CD4-positive, alpha-beta memory T cell (primary cell): ENCODE measurements at regions not wholly inside any gene's neighbourhood (a gene's known extent, or its start where the extent isn't known, plus 50 kb on each side); places are given as distances from the start of the nearest gene placed in this dataset.
"Not testable (repeated sequence)": the region's sequence is repeated elsewhere in the genome, so short reads cannot be mapped to it uniquely, and the experiment has no call there.

ENCODE experiments used
- CTCF ChIA-PET: fragments of 350-600 bp; sonication (Branson Sonifier 250); formaldehyde crosslinking; loops from one replicate; lab custom pipeline; 2021; ENCODE audit warnings: inconsistent platforms; ENCODE audit not compliant: partially characterized antibody; lab: Charles Lee
- POLR2A ChIA-PET: fragments of 350-600 bp; sonication (Branson Sonifier 250); formaldehyde crosslinking; loops from one replicate; lab custom pipeline; 2021; ENCODE audit not compliant: partially characterized antibody; lab: Charles Lee
- DNase-seq, 5 donors: peaks; one replicate each; pipeline versions ENCODE4 v3.0.0 to v3.0.0-alpha.2; 2020 to 2022; ENCODE audit warnings: mixed read lengths in 1 of 5
- H3K27ac ChIP-seq: one replicate; pipeline ENCODE4 v1.7.0; 2013; ENCODE audit warnings: low read depth, low read length
- H3K27me3 ChIP-seq: 2 replicates; pipeline ENCODE4 v1.7.0; 2013; ENCODE audit warnings: mild to moderate bottlenecking, low read length, moderate library complexity; ENCODE audit not compliant: insufficient read depth
- H3K36me3 ChIP-seq: 2 replicates; pipeline ENCODE4 v1.7.0; 2013; ENCODE audit warnings: mild to moderate bottlenecking, low read length, moderate library complexity; ENCODE audit not compliant: insufficient read depth
- H3K4me1 ChIP-seq: 2 replicates; pipeline ENCODE4 v1.7.0; 2013; ENCODE audit warnings: mild to moderate bottlenecking, low read length, moderate library complexity; ENCODE audit not compliant: insufficient read depth
- H3K4me3 ChIP-seq, 2 donors: one replicate each; pipeline ENCODE4 v1.7.0; 2013; ENCODE audit warnings: low read length in 2 of 2, mild to moderate bottlenecking in 1 of 2
- H3K9me3 ChIP-seq, 2 donors: one replicate each; pipeline ENCODE4 v1.7.0; 2013; ENCODE audit warnings: low read length in 2 of 2, control low read depth in 1 of 2; ENCODE audit not compliant: control insufficient read depth in 1 of 2
- H3K27ac Mint-ChIP-seq, 7 donors: one replicate each; pipeline ENCODE4 v1.8.0; 2020 to 2021; ENCODE audit warnings: mixed read lengths in 7 of 7, mild to moderate bottlenecking in 6 of 7, inconsistent platforms in 3 of 7, moderate library complexity in 3 of 7
- H3K27me3 Mint-ChIP-seq, 2 donors: one replicate each; pipeline ENCODE4 v1.8.0; 2020 to 2021; ENCODE audit warnings: mixed read lengths in 2 of 2
- H3K36me3 Mint-ChIP-seq, 2 donors: one replicate each; pipeline ENCODE4 v1.8.0; 2020 to 2021; ENCODE audit warnings: mixed read lengths in 2 of 2, inconsistent platforms in 1 of 2, mild to moderate bottlenecking in 1 of 2
- H3K4me1 Mint-ChIP-seq, 4 donors: one replicate each; pipeline ENCODE4 v1.8.0; 2020 to 2021; ENCODE audit warnings: mixed read lengths in 4 of 4, mild to moderate bottlenecking in 1 of 4
- H3K4me3 Mint-ChIP-seq, 8 donors: one replicate each; pipeline ENCODE4 v1.8.0; 2020 to 2021; ENCODE audit warnings: mixed read lengths in 8 of 8, mild to moderate bottlenecking in 7 of 8, moderate library complexity in 6 of 8, inconsistent platforms in 3 of 8
- H3K9me3 Mint-ChIP-seq, 8 donors: one replicate each; pipeline ENCODE4 v1.8.0; 2020 to 2021; ENCODE audit warnings: mixed read lengths in 8 of 8, mild to moderate bottlenecking in 5 of 8, inconsistent platforms in 3 of 8, moderate library complexity in 1 of 8
- intact Hi-C: fragments of 100-400 bp; cut with micrococcal nuclease; formaldehyde crosslinking; loops from one replicate; pipeline ENCODE4 v1.15.1; 2023

- DNase-seq = no peak
- no peaks in the 10 kb centered on the region for H3K4me1 Mint-ChIP-seq
- no peaks in the 10 kb centered on the region for H3K36me3 ChIP-seq
These were observed 541.6 kb upstream of the NRP1 start for GRCh38 chr10:33875924-33876583.

GRCh38 chr10:33871061-33871956 is 536.8 kb upstream of the NRP1 start:
- H3K27ac Mint-ChIP-seq = no peak overlapping the region
- Histone ChIP-seq H3K9me3 (no peaks in the 10 kb centered on the region), H3K27me3 (no peaks in the 10 kb centered on the region), H3K4me3 (no peak overlapping the region), H3K27ac (no peak overlapping the region), H3K4me1 (no peaks in the 10 kb centered on the region), H3K36me3 (no peaks in the 10 kb centered on the region)
- ChIA-PET CTCF (no interaction called here), POLR2A (no interaction called here)
- intact Hi-C loops = no loop called here
- H3K4me1 Mint-ChIP-seq = no peaks in the 10 kb centered on the region
- no peak overlapping the region for H3K4me3 Mint-ChIP-seq
- H3K9me3 Mint-ChIP-seq = peaks cover 0 to 3% (median 0%) of the 10 kb centered on the region in 8 donors
- peaks cover 6 to 10% of the 10 kb centered on the region in 2 donors for H3K27me3 Mint-ChIP-seq
- no peaks in the 10 kb centered on the region for H3K36me3 Mint-ChIP-seq
- no peak for DNase-seq

More at GRCh38 chr10:33875924-33876583, 541.6 kb upstream of the NRP1 start:
- H3K9me3 ChIP-seq = no peaks in the 10 kb centered on the region
- intact Hi-C loops = no loop called here
- ChIA-PET POLR2A (no interaction called here), CTCF (no interaction called here)
- Mint-ChIP-seq H3K9me3 (peaks cover 0 to 3% (median 0%) of the 10 kb centered on the region in 8 donors), H3K4me3 (no peak overlapping the region), H3K36me3 (no peaks in the 10 kb centered on the region), H3K27ac (no peak overlapping the region), H3K27me3 (peaks cover 2 to 5% of the 10 kb centered on the region in 2 donors)
- no peaks in the 10 kb centered on the region for H3K4me1 ChIP-seq
- no peak overlapping the region for H3K4me3 ChIP-seq
- H3K27me3 ChIP-seq = no peaks in the 10 kb centered on the region
- no peak overlapping the region for H3K27ac ChIP-seq

GRCh38 chr10:33869481-33869880 is 535.0 kb upstream of the NRP1 start:
- no peaks in the 10 kb centered on the region for H3K4me1 Mint-ChIP-seq

GRCh38 chr10:33869028-33869427 is 534.6 kb upstream of the NRP1 start:
- Mint-ChIP-seq H3K36me3 (no peaks in the 10 kb centered on the region), H3K27me3 (peaks cover 8 to 11% of the 10 kb centered on the region in 2 donors), H3K4me1 (no peaks in the 10 kb centered on the region), H3K4me3 (no peak overlapping the region), H3K9me3 (peaks cover 0 to 3% (median 0%) of the 10 kb centered on the region in 8 donors), H3K27ac (no peak overlapping the region)
- Histone ChIP-seq H3K4me3 (no peak overlapping the region), H3K4me1 (no peaks in the 10 kb centered on the region), H3K9me3 (no peaks in the 10 kb centered on the region), H3K27me3 (no peaks in the 10 kb centered on the region), H3K27ac (no peak overlapping the region), H3K36me3 (no peaks in the 10 kb centered on the region)
- POLR2A ChIA-PET = no interaction called here
- no peak for DNase-seq
- intact Hi-C loops = no loop called here
- CTCF ChIA-PET = no interaction called here

More at GRCh38 chr10:33869481-33869880, 535.0 kb upstream of the NRP1 start:
- Mint-ChIP-seq H3K27me3 (peaks cover 8 to 11% of the 10 kb centered on the region in 2 donors), H3K9me3 (peaks cover 0 to 3% (median 0%) of the 10 kb centered on the region in 8 donors), H3K36me3 (no peaks in the 10 kb centered on the region), H3K4me3 (peak overlapping the region in 1 of 8 donors; percentile 47), H3K27ac (no peak overlapping the region)
- intact Hi-C loops = no loop called here
- POLR2A ChIA-PET = no interaction called here
- H3K4me3 ChIP-seq = no peak overlapping the region
- no peak overlapping the region for H3K27ac ChIP-seq
- H3K9me3 ChIP-seq = no peaks in the 10 kb centered on the region
- H3K36me3 ChIP-seq = no peaks in the 10 kb centered on the region
- no peaks in the 10 kb centered on the region for H3K4me1 ChIP-seq
- CTCF ChIA-PET = no interaction called here
- DNase-seq = no peak
- H3K27me3 ChIP-seq = no peaks in the 10 kb centered on the region

GRCh38 chr10:33867199-33867789 is 532.8 kb upstream of the NRP1 start:
- POLR2A ChIA-PET, H3K4me3 Mint-ChIP-seq, H3K36me3 Mint-ChIP-seq: not testable (repeated sequence)

GRCh38 chr10:33863352-33863751 is 528.9 kb upstream of the NRP1 start:
- Mint-ChIP-seq H3K27me3 (peaks cover 4 to 5% of the 10 kb centered on the region in 2 donors), H3K4me1 (peaks cover 0 to 3% (median 0%) of the 10 kb centered on the region in 4 donors), H3K36me3 (no peaks in the 10 kb centered on the region), H3K4me3 (no peak overlapping the region), H3K27ac (no peak overlapping the region), H3K9me3 (no peaks in the 10 kb centered on the region)
- no peak for DNase-seq
- Histone ChIP-seq H3K27ac (no peak overlapping the region), H3K4me1 (no peaks in the 10 kb centered on the region), H3K9me3 (no peaks in the 10 kb centered on the region), H3K4me3 (no peak overlapping the region), H3K27me3 (no peaks in the 10 kb centered on the region), H3K36me3 (no peaks in the 10 kb centered on the region)
- CTCF ChIA-PET = no interaction called here
- intact Hi-C loops = no loop called here
- POLR2A ChIA-PET = no interaction called here

More at GRCh38 chr10:33867199-33867789, 532.8 kb upstream of the NRP1 start:
- H3K9me3 ChIP-seq, H3K36me3 ChIP-seq, H3K4me1 Mint-ChIP-seq, H3K27ac ChIP-seq, H3K27me3 ChIP-seq, H3K27ac Mint-ChIP-seq, H3K4me3 ChIP-seq, DNase-seq, H3K4me1 ChIP-seq, CTCF ChIA-PET, intact Hi-C loops, H3K9me3 Mint-ChIP-seq: not testable (repeated sequence)
- peaks cover 10 to 11% of the 10 kb centered on the region in 2 donors for H3K27me3 Mint-ChIP-seq

- Mint-ChIP-seq H3K36me3 (no peaks in the 10 kb centered on the region), H3K27ac (no peak overlapping the region), H3K4me1 (peaks cover 0 to 3% (median 0%) of the 10 kb centered on the region in 4 donors), H3K27me3 (peaks cover 4 to 5% of the 10 kb centered on the region in 2 donors), H3K4me3 (peak overlapping the region in 1 of 8 donors; percentile 17), H3K9me3 (no peaks in the 10 kb centered on the region)
- no peaks in the 10 kb centered on the region for H3K4me1 ChIP-seq
- ChIA-PET CTCF (no interaction called here), POLR2A (no interaction called here)
- no peaks in the 10 kb centered on the region for H3K27me3 ChIP-seq
- no peak overlapping the region for H3K27ac ChIP-seq
- no peaks in the 10 kb centered on the region for H3K36me3 ChIP-seq
- no peaks in the 10 kb centered on the region for H3K9me3 ChIP-seq
- intact Hi-C loops = no loop called here
- no peak for DNase-seq
- no peak overlapping the region for H3K4me3 ChIP-seq
These were observed 528.2 kb upstream of the NRP1 start for GRCh38 chr10:33862536-33863105.
